Iris pigment epithelial cell (primary cell): ENCODE measurements at regions not wholly inside any gene's neighbourhood (a gene's known extent, or its start where the extent isn't known, plus 50 kb on each side); places are given as distances from the start of the nearest gene placed in this dataset.
"Not testable (repeated sequence)": the region's sequence is repeated elsewhere in the genome, so short reads cannot be mapped to it uniquely, and the experiment has no call there.

ENCODE experiments used
- DNase-seq: peaks from one replicate; pipeline ENCODE4 v3.0.0-alpha.2; 2011; ENCODE audit warnings: low read depth

GRCh38 chrX:129361576-129361975, 161.7 kb downstream of the SMARCA1 start:
- DNase-seq = no peak

DNA sequence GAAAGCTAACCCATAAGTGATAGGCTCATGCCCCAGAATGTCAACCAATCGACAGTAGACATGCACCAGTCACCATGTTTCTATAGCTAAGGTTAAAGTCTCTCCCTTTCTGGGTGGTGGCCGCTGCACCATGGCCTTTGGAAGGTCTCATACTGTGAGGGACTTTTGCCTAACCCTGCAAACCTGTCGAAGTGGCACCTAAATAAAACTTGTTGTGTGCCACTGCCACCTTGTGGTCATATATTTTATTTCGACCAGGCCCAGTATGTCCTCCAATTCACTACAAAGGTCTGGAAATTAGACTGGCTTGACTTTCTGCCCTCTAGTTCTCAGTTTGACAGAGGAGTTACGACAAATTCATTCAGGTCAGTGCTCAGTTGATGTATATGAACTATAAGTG, 163.1 kb downstream of the SMARCA1 start:
- peak; percentile 54 for DNase-seq

DNA sequence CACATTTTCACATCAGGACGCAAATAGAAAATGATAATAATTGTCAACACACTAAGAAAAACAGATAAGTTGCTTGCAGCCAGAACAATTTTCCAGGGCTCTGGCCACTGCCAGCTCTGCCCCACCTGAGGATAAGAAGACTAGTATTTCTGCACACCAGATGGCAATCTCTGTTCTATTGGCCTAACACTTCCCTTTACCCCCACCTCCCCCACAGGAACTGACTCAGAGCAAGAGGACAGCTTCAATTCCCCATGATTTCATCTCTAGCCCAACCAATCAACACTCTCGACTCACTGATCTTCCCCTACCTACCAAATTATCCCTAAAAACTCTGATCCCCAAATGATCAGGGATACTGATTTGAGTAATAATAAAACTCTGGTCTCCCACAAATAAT, 164.0 kb downstream of the SMARCA1 start:
- DNase-seq = peak; percentile 51

DNA sequence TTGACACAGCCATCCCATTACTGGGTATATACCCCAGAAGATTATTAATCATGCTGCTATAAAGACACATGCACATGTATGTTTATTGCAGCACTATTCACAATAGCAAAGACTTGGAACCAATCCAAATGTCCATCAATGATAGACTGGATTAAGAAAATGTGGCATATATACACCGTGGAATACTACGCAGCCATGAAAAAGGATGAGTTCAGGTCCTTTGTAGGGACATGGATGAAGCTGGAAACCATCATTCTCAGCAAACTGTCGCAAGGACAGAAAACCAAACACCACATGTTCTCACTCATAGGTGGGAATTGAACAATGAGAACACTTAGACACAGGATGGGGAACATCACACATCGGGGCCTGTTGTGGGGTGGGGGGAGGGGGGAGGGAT, 165.9 kb downstream of the SMARCA1 start:
- not testable (repeated sequence) for DNase-seq

DNA sequence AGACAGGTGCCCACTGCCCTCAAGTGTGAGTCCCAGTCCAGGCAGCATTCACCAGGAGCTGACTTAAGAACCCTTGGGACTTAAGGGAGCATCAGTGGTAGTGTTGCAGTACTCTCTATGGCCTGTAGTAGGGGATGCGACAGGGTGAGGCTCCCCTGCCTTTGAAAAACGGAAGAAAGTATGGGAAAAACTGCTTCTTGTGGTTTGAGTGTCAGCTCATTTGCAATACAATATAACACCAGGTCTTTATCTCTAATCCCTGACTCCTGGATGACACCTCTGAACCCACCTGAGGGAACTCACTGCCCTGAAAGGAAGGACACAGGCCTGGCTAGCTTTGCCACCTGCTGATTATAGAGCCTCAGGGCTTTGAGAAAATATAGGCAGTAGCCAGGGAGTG, 176.0 kb downstream of the SMARCA1 start:
- DNase-seq = peak; percentile 10

DNA sequence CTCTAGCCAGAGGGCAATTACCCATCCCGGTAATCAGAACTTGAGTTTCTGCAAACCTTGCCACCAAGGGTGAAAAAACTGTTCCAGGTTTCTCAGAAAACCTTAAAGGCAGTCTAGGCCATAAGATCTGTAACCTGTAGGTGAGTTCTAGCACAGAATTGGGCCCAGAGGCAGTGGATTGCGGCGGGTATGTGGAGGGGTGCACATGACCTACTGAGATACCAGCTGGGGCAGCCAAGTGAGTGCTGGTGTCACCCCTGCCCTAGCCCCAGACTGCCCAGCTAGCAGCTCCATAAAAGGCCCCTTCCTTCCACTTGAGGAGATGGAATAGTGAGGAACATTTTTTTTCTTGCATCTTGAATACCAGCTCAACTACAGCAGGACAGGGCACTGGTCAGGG, 176.7 kb downstream of the SMARCA1 start:
- DNase-seq = no peak

- not testable (repeated sequence) for DNase-seq
Measured at GRCh38 chrX:129337264-129337663, 186.0 kb downstream of the SMARCA1 start.

DNA sequence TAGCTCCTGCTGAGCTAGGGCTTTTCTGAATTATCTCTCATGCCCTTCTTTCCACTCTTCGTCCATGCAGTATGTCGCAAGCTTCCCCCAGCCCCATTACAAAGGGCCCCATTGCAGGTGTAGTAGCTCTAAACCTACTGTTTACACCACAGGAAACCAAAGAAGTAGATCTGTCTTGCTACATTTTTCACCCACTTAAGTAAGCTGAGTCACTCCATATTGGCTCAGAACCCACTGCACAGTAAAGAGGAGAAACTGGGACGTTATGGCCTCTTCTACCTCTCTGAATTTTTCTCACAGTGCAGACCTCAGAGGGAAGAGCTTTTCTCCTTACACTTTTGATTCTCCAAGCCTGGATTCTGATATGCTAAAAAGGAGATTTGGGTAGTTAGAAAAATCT, 200.2 kb downstream of the SMARCA1 start:
- DNase-seq = peak; percentile 35

- DNase-seq = peak; percentile 40
Measured at GRCh38 chrX:129318375-129318774, 204.9 kb downstream of the SMARCA1 start.

DNA sequence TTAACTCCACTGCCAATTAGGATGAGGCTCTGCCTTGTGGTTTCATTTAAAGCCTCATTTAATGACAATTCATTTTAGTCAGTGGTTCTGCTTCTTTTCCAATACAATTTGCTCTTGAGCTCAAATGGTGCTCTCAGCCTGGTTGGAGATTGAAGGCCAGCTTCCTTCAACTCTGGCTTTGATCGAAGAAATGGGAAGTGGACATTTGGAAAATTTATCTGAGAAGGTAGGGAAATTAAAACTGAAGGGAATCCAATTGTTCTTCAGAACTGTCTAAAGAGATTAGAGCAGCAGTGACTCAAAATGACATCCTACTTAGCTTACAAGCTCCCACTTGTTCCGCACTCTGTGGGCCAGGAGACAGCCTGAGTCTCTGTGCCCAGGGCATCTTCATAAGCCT, 206.8 kb downstream of the SMARCA1 start:
- no peak for DNase-seq

GRCh38 chrX:129310000-129310399, 213.3 kb downstream of the SMARCA1 start:
- DNase-seq = no peak

DNA sequence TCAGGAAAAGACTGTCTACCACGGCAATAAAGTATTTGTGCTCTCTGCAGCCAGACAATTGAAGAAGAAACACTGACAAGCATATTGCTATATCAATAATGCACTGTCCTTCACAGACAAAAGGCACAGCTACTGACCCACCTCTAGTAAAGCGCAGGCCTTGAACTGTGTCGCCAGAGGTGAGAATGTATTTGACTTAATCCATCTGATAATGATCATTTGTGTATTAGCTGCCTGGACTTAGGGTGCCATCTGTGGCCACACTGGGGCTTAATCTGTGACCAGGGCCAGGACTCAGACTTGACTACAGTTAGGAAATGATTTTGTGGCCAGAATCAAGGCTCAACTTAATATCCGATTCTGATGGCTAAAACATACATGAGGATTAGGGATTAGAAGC, 260.4 kb downstream of the SMARCA1 start:
- no peak for DNase-seq

- not testable (repeated sequence) for DNase-seq
Measured at GRCh38 chrX:129255516-129255915, 267.8 kb downstream of the SMARCA1 start.

GRCh38 chrX:129249563-129249962, 273.7 kb downstream of the SMARCA1 start:
- no peak for DNase-seq

DNA sequence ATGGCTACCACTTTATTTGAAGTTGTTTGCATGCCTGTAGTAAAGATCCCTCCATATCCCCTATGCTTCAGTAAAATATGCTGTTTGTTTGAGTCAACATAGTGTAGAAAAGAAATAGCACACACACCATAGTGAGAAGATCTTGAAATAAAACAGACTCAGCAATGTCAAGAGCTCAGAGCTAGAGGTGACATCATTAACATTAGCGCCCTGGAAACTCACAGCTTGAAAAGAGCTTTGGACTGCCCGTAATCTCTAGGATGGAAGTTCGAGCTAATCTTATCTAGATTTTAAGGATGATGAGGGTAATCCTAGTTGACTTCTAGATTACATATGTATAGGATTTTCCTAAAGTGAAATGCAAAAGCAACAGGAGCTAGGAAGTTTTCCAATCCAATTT, 275.6 kb downstream of the SMARCA1 start:
- DNase-seq = no peak

DNA sequence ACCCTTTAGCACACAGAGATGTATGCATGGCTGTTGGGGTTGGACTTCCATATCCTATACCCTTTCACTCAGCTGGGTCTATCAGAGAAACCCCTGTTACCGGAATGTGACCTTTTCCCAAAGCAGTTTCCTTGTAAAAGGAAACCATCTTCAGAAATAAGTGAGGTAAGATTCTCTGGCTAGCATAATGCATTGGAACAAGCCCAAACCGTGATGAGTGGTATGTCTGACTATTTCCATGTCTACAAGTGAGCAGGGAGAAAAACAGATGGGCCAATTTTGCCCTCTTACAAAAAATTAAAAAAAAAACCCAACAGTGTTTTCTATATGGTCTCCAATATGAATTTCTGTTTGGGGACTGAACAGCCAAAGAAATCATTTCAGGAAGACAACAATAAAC, 283.9 kb downstream of the SMARCA1 start:
- peak; percentile 58 for DNase-seq

DNA sequence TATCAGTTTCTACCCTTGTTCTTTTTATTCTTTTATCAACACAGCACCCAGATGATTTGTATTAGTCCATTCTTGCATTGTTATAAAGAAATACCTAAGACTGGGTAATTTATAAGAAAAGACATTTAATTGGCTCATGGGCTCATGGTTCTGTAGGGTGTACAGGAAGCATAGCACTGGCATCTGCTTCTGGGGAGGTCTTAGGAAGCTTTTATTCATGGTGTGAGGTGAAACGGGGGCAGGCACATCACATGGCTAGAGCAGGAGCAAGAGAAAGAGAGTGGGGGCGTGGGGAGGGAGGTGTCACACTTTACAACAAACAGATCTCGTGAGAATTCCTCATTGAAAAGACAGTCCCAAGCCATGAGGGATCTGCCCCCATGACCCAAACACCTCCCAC, 285.3 kb downstream of the SMARCA1 start:
- DNase-seq = no peak

GRCh38 chrX:129235903-129236302, 287.4 kb downstream of the SMARCA1 start:
- no peak for DNase-seq

GRCh38 chrX:129233786-129234185, 289.5 kb downstream of the SMARCA1 start:
- DNase-seq = peak; percentile 1

- no peak for DNase-seq
Measured at GRCh38 chrX:129230850-129231512, 292.3 kb downstream of the SMARCA1 start.

DNA sequence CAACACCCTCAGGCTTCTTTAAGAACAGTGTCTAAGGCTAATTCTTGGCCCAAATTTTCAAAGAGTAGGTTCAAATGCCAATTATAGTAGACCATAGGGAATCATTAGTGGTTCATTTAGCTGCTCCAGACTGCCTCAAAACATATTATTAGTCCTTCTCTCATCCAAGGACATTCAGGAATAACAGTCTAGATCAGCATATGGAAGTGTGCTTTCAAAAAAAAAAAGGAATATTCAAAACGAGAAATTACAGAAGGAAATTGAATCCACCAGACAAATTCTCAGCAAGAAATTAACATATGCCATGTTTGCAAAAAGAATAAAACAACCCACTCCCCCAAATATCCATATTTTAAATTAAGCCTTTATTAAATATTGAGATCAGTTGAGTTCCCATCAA, 293.1 kb downstream of the SMARCA1 start:
- DNase-seq = no peak

DNA sequence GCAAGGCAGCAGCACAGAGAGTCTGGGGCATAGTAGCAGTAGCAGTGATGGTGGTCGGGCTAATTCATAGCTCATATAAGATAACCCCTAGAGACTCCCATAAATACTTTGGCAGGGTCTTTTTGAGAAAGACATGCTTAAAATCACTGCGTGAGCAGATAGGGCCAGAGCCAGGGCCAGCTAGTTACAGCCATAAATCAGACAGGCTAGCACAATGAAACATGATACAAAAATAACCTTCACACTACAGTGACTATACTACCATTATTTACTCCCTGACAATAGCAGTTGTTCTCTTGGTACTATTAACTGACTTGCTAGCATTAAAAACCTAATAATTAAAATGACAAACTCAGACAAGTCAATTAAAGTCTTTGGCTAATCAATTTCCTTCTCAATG, 295.9 kb downstream of the SMARCA1 start:
- DNase-seq = no peak

DNA sequence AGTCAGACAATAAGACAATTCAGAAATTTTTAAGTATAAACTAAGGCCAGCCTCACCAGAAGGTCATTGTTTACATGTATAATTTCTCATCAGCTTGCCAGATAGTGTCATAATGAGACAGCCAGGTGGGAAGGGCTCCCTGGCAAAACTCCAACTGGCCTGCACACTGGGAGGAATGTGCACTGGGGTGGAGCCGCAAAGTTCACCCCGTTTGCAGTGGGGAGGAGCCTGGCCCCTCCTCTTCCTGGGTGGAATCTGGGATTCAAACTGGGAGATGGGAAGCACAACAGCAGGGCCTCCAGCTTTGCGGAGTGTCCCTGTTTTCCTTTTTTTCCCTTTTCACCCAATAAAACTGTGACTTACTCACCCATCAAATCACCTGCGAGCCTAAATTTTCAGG, 329.9 kb downstream of the SMARCA1 start:
- no peak for DNase-seq

- DNase-seq = no peak
Measured at GRCh38 chrX:129188231-129188630, 335.1 kb downstream of the SMARCA1 start.

- no peak for DNase-seq
Measured at GRCh38 chrX:129176710-129177109, 346.6 kb downstream of the SMARCA1 start.
